ENCODE measurements at regions not wholly inside any gene's neighbourhood (a gene's known extent, or its start where the extent isn't known, plus 50 kb on each side); places are given as distances from the start of the nearest gene placed in this dataset.

DNA sequence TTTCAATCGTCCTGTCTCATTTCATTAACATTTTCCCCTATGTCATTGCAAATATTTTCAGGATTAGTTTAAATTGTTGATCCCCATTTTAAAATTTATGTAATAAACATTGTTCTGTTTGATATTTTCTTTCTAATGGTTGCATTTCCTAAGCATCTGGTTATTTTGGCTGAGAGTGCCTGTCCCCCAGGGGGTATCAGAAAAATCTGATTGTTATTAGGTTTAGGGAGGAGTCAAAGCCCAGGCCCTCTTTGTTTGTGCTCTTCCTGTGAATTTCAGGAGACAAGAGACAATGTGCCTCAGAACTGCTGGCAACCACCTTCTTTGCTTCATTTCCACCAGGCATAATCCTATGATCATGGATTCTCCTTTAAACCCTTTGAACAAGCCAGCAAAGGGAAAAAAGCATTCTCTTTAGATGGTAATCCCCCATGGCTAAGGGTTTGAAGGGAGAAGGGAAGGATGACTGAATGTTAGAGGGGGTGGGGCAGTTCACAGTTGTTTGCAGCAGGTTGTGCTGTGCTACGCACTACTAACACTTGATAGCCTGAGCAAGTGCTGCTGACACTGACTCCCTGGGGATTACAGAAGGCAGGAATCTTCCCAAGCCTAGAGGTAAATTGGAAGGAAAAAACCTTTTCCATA is 462.4 kb upstream of the LRRC4C start:
- H4K20me1 ChIP-seq (ENCODE audit: insufficient read depth, low read length), result no peaks in the 10 kb centered on the region
- H3K27ac ChIP-seq (ENCODE audit: low read length), result no peak overlapping the region
- no peak overlapping the region for H3K9ac ChIP-seq (ENCODE audit: low read length)
- H3K9me3 ChIP-seq (replicated peaks; ENCODE audit: insufficient read depth, low read length), result no peaks in the 10 kb centered on the region
- no peak overlapping the region for H3K4me3 ChIP-seq (ENCODE audit: low read length)
- no peaks in the 10 kb centered on the region for H3K4me1 ChIP-seq (ENCODE audit: low read length)
- no peaks in the 10 kb centered on the region for H3K9me2 ChIP-seq (replicated peaks; ENCODE audit: insufficient read depth, low read length)
- H2AFZ ChIP-seq (ENCODE audit: low read length), result no peak overlapping the region
- no peak for DNase-seq
- no peaks in the 10 kb centered on the region for H3K27me3 ChIP-seq (replicated peaks; ENCODE audit: insufficient read depth, low read length)
- H3K36me3 ChIP-seq (replicated peaks; ENCODE audit: insufficient read depth, low read length), result no peaks in the 10 kb centered on the region
- no peaks in the 10 kb centered on the region for H3K79me2 ChIP-seq (ENCODE audit: low read length)
- H3K4me2 ChIP-seq (ENCODE audit: low read depth, low read length), result no peak overlapping the region
- H3F3A ChIP-seq (ENCODE audit: insufficient read depth, low read length), result no peaks in the 10 kb centered on the region
- TF ChIP-seq EZH2 (optimal IDR thresholded peaks at IDR 0.05; ENCODE audit: low read depth, low read length), result no peak
- no peak for TF ChIP-seq EZH2phosphoT487 (IDR thresholded peaks at IDR 0.05; ENCODE audit: low read length)
- TF ChIP-seq, protein P1, sequence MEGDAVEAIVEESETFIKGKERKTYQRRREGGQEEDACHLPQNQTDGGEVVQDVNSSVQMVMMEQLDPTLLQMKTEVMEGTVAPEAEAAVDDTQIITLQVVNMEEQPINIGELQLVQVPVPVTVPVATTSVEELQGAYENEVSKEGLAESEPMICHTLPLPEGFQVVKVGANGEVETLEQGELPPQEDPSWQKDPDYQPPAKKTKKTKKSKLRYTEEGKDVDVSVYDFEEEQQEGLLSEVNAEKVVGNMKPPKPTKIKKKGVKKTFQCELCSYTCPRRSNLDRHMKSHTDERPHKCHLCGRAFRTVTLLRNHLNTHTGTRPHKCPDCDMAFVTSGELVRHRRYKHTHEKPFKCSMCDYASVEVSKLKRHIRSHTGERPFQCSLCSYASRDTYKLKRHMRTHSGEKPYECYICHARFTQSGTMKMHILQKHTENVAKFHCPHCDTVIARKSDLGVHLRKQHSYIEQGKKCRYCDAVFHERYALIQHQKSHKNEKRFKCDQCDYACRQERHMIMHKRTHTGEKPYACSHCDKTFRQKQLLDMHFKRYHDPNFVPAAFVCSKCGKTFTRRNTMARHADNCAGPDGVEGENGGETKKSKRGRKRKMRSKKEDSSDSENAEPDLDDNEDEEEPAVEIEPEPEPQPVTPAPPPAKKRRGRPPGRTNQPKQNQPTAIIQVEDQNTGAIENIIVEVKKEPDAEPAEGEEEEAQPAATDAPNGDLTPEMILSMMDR (IDR thresholded peaks at IDR 0.05; ENCODE audit: low read length), result no peak

GRCh38 chr11:41926339-41926738 is 466.9 kb upstream of the LRRC4C start:
- Histone ChIP-seq H3K4me3 (ENCODE audit: low read length) (no peak overlapping the region), H3K27ac (ENCODE audit: low read length) (no peak overlapping the region), H3K9me2 (replicated peaks; ENCODE audit: insufficient read depth, low read length) (no peaks in the 10 kb centered on the region), H3K4me2 (ENCODE audit: low read depth, low read length) (no peak overlapping the region), H3K9me3 (replicated peaks; ENCODE audit: insufficient read depth, low read length) (no peaks in the 10 kb centered on the region), H3K36me3 (replicated peaks; ENCODE audit: insufficient read depth, low read length) (no peaks in the 10 kb centered on the region), H3K79me2 (ENCODE audit: low read length) (no peaks in the 10 kb centered on the region), H3K9ac (ENCODE audit: low read length) (no peak overlapping the region), H3K4me1 (ENCODE audit: low read length) (no peaks in the 10 kb centered on the region), H4K20me1 (ENCODE audit: insufficient read depth, low read length) (no peaks in the 10 kb centered on the region), H3F3A (ENCODE audit: insufficient read depth, low read length) (no peaks in the 10 kb centered on the region), H3K27me3 (replicated peaks; ENCODE audit: insufficient read depth, low read length) (no peaks in the 10 kb centered on the region), H2AFZ (ENCODE audit: low read length) (no peak overlapping the region; the same call in 1 of the 2 replicates)
- no peak for TF ChIP-seq EZH2phosphoT487 (IDR thresholded peaks at IDR 0.05; ENCODE audit: low read length)
- TF ChIP-seq EZH2 (optimal IDR thresholded peaks at IDR 0.05; ENCODE audit: low read depth, low read length), result no peak
- TF ChIP-seq, protein P1 (IDR thresholded peaks at IDR 0.05; ENCODE audit: low read length), result no peak
- no peak for DNase-seq

GRCh38 chr11:41935241-41935640 is 475.8 kb upstream of the LRRC4C start:
- no peaks in the 10 kb centered on the region for H3K79me2 ChIP-seq (ENCODE audit: low read length)
- no peaks in the 10 kb centered on the region for H3K4me1 ChIP-seq (ENCODE audit: low read length)
- H3K9me3 ChIP-seq (replicated peaks; ENCODE audit: insufficient read depth, low read length), result no peaks in the 10 kb centered on the region
- DNase-seq, result no peak
- no peak overlapping the region for H3K4me3 ChIP-seq (ENCODE audit: low read length)
- H3K4me2 ChIP-seq (ENCODE audit: low read depth, low read length), result no peak overlapping the region
- no peak overlapping the region for H2AFZ ChIP-seq (ENCODE audit: low read length)
- no peak overlapping the region for H3K9ac ChIP-seq (ENCODE audit: low read length)
- no peaks in the 10 kb centered on the region for H4K20me1 ChIP-seq (ENCODE audit: insufficient read depth, low read length)
- H3K27ac ChIP-seq (ENCODE audit: low read length), result no peak overlapping the region
- no peaks in the 10 kb centered on the region for H3F3A ChIP-seq (ENCODE audit: insufficient read depth, low read length)
- H3K27me3 ChIP-seq (replicated peaks; ENCODE audit: insufficient read depth, low read length), result no peaks in the 10 kb centered on the region
- no peak for TF ChIP-seq EZH2phosphoT487 (IDR thresholded peaks at IDR 0.05; ENCODE audit: low read length)
- TF ChIP-seq, protein P1 (IDR thresholded peaks at IDR 0.05; ENCODE audit: low read length), result no peak
- no peak for TF ChIP-seq EZH2 (optimal IDR thresholded peaks at IDR 0.05; ENCODE audit: low read depth, low read length)
- no peaks in the 10 kb centered on the region for H3K9me2 ChIP-seq (replicated peaks; ENCODE audit: insufficient read depth, low read length)
- H3K36me3 ChIP-seq (replicated peaks; ENCODE audit: insufficient read depth, low read length), result no peaks in the 10 kb centered on the region

All from MM.1S (cell line).